ENCODE measurements at regions not wholly inside any gene's neighbourhood (a gene's known extent, or its start where the extent isn't known, plus 50 kb on each side); places are given as distances from the start of the nearest gene placed in this dataset.

DNA sequence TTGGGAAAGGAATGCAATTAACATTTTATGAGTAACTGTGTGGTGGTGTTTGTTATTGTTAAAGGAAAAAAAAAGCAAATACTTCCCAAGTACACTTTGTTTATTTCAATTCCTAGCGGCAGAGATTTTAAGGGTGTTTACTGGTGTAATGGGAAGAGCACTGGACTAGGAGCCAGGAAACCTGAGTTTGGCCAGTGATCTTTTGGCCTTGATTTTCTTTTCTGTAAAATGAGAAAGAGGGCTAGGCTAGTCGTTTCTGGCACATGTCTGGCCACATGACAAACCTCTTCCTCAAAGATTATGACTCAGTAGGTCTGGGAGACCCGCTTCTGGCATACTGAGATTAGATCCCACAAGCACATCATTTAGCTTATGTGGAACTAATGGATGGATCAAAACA lies 428.1 kb upstream of the NOX3 start:
- H3K79me2 ChIP-seq (replicated peaks; ENCODE audit: insufficient read depth, low read length): no peaks in the 10 kb centered on the region
- TF ChIP-seq EP300 (conservative IDR thresholded peaks at IDR 0.05; ENCODE audit: poor library complexity, severe bottlenecking): no peak
- no peak for TF ChIP-seq EZH2 (IDR thresholded peaks at IDR 0.05; ENCODE audit: borderline replicate concordance, insufficient read depth, low read length, poor library complexity, severe bottlenecking)
- no peak for TF ChIP-seq POLR2AphosphoS5 (IDR thresholded peaks at IDR 0.05)
- H4K20me1 ChIP-seq (ENCODE audit: insufficient read depth): no peaks in the 10 kb centered on the region
- H3K36me3 ChIP-seq (ENCODE audit: insufficient read depth, low read length): no peaks in the 10 kb centered on the region
- H3K9me2 ChIP-seq (ENCODE audit: insufficient read depth, low read length): no peaks in the 10 kb centered on the region
- H3K9me3 ChIP-seq (ENCODE audit: low read length): no peaks in the 10 kb centered on the region
- no peaks in the 10 kb centered on the region for H3K27me3 ChIP-seq (ENCODE audit: insufficient read depth, low read depth, low read length)
- H3K27ac ChIP-seq (ENCODE audit: low read length): no peak overlapping the region
- no peak overlapping the region for H3K4me3 ChIP-seq (ENCODE audit: low read length)
- no peak overlapping the region for H3K9ac ChIP-seq (ENCODE audit: low read length)
- H3F3A ChIP-seq (ENCODE audit: insufficient read depth, low read length, poor library complexity, severe bottlenecking): no peaks in the 10 kb centered on the region
- H3K4me2 ChIP-seq (ENCODE audit: low read length): no peak overlapping the region
- no peak overlapping the region for H2AFZ ChIP-seq (ENCODE audit: low read depth, low read length)

- Histone ChIP-seq H4K20me1 (ENCODE audit: insufficient read depth) (no peaks in the 10 kb centered on the region), H3K4me3 (ENCODE audit: low read length) (no peak overlapping the region), H2AFZ (ENCODE audit: low read depth, low read length) (no peak overlapping the region), H3K4me2 (ENCODE audit: low read length) (no peak overlapping the region), H3K9me3 (ENCODE audit: low read length) (no peaks in the 10 kb centered on the region), H3K27ac (ENCODE audit: low read length) (no peak overlapping the region), H3F3A (ENCODE audit: insufficient read depth, low read length, poor library complexity, severe bottlenecking) (no peaks in the 10 kb centered on the region), H3K9ac (ENCODE audit: low read length) (no peak overlapping the region), H3K27me3 (ENCODE audit: insufficient read depth, low read depth, low read length) (no peaks in the 10 kb centered on the region), H3K9me2 (ENCODE audit: insufficient read depth, low read length) (no peaks in the 10 kb centered on the region), H3K36me3 (ENCODE audit: insufficient read depth, low read length) (no peaks in the 10 kb centered on the region), H3K79me2 (replicated peaks; ENCODE audit: insufficient read depth, low read length) (no peaks in the 10 kb centered on the region)
- TF ChIP-seq TAF1 (IDR thresholded peaks at IDR 0.05; ENCODE audit: low read depth): no peak
- no peak for TF ChIP-seq POLR2AphosphoS5 (IDR thresholded peaks at IDR 0.05)
- TF ChIP-seq, protein P1, sequence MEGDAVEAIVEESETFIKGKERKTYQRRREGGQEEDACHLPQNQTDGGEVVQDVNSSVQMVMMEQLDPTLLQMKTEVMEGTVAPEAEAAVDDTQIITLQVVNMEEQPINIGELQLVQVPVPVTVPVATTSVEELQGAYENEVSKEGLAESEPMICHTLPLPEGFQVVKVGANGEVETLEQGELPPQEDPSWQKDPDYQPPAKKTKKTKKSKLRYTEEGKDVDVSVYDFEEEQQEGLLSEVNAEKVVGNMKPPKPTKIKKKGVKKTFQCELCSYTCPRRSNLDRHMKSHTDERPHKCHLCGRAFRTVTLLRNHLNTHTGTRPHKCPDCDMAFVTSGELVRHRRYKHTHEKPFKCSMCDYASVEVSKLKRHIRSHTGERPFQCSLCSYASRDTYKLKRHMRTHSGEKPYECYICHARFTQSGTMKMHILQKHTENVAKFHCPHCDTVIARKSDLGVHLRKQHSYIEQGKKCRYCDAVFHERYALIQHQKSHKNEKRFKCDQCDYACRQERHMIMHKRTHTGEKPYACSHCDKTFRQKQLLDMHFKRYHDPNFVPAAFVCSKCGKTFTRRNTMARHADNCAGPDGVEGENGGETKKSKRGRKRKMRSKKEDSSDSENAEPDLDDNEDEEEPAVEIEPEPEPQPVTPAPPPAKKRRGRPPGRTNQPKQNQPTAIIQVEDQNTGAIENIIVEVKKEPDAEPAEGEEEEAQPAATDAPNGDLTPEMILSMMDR (IDR thresholded peaks at IDR 0.05; ENCODE audit: poor library complexity, severe bottlenecking): no peak
- TF ChIP-seq MXI1 (conservative IDR thresholded peaks at IDR 0.05; ENCODE audit: poor library complexity, severe bottlenecking): no peak
- TF ChIP-seq EP300 (conservative IDR thresholded peaks at IDR 0.05; ENCODE audit: poor library complexity, severe bottlenecking): no peak
- TF ChIP-seq EZH2 (IDR thresholded peaks at IDR 0.05; ENCODE audit: borderline replicate concordance, insufficient read depth, low read length, poor library complexity, severe bottlenecking): no peak
- TF ChIP-seq, protein P2, sequence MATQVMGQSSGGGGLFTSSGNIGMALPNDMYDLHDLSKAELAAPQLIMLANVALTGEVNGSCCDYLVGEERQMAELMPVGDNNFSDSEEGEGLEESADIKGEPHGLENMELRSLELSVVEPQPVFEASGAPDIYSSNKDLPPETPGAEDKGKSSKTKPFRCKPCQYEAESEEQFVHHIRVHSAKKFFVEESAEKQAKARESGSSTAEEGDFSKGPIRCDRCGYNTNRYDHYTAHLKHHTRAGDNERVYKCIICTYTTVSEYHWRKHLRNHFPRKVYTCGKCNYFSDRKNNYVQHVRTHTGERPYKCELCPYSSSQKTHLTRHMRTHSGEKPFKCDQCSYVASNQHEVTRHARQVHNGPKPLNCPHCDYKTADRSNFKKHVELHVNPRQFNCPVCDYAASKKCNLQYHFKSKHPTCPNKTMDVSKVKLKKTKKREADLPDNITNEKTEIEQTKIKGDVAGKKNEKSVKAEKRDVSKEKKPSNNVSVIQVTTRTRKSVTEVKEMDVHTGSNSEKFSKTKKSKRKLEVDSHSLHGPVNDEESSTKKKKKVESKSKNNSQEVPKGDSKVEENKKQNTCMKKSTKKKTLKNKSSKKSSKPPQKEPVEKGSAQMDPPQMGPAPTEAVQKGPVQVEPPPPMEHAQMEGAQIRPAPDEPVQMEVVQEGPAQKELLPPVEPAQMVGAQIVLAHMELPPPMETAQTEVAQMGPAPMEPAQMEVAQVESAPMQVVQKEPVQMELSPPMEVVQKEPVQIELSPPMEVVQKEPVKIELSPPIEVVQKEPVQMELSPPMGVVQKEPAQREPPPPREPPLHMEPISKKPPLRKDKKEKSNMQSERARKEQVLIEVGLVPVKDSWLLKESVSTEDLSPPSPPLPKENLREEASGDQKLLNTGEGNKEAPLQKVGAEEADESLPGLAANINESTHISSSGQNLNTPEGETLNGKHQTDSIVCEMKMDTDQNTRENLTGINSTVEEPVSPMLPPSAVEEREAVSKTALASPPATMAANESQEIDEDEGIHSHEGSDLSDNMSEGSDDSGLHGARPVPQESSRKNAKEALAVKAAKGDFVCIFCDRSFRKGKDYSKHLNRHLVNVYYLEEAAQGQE (IDR thresholded peaks at IDR 0.05; ENCODE audit: borderline replicate concordance): no peak
- no peak for TF ChIP-seq SMC3 (conservative IDR thresholded peaks at IDR 0.05; ENCODE audit: poor library complexity)
- no peak for TF ChIP-seq RAD21 (conservative IDR thresholded peaks at IDR 0.05)
Measured at GRCh38 chr6:155883334-155883731, 427.7 kb upstream of the NOX3 start.

Data from neural cell (in vitro differentiated cells).